ENCODE measurements at regions not wholly inside any gene's neighbourhood (a gene's known extent, or its start where the extent isn't known, plus 50 kb on each side); places are given as distances from the start of the nearest gene placed in this dataset.

DNA sequence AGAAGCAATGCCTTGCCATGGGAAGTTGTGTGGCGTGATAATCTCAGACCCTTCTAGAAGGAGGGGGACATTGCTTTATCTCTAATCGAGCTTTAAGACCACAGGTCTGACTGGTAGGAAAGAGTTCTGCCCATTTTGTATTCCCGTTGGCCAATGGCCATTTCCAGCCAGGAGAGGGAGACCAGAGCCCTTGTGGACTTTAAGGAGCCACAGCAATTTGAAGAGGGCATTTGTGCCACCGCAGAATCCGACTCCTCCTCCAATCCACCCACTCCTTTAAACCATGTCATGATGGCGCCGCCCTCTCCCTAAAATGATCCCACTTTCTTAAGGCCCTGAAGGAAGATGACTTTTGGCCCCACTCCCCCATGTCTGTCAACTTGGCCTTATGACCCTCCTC, 560.5 kb upstream of the ADAMTS16 start:
- no peak for TF ChIP-seq EP300 (IDR thresholded peaks at IDR 0.05)
- no peak for TF ChIP-seq POLR2A (IDR thresholded peaks at IDR 0.05; ENCODE audit: low read length)
- no peak for TF ChIP-seq KDM1A (IDR thresholded peaks at IDR 0.05; ENCODE audit: low read depth)
- TF ChIP-seq, protein P1, sequence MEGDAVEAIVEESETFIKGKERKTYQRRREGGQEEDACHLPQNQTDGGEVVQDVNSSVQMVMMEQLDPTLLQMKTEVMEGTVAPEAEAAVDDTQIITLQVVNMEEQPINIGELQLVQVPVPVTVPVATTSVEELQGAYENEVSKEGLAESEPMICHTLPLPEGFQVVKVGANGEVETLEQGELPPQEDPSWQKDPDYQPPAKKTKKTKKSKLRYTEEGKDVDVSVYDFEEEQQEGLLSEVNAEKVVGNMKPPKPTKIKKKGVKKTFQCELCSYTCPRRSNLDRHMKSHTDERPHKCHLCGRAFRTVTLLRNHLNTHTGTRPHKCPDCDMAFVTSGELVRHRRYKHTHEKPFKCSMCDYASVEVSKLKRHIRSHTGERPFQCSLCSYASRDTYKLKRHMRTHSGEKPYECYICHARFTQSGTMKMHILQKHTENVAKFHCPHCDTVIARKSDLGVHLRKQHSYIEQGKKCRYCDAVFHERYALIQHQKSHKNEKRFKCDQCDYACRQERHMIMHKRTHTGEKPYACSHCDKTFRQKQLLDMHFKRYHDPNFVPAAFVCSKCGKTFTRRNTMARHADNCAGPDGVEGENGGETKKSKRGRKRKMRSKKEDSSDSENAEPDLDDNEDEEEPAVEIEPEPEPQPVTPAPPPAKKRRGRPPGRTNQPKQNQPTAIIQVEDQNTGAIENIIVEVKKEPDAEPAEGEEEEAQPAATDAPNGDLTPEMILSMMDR (IDR thresholded peaks at IDR 0.05) = no peak
